Memory B cell (primary cell): ENCODE measurements at regions not wholly inside any gene's neighbourhood (a gene's known extent, or its start where the extent isn't known, plus 50 kb on each side); places are given as distances from the start of the nearest gene placed in this dataset.

Experiments used
- ATAC-seq: fragments of 150-1000 bp; cut with Tn5 transposase; 2 replicates; pipeline ENCODE4 v1.10.0; 2021; ENCODE audit warnings: low read depth, mild to moderate bottlenecking, moderate library complexity
- DNase-seq, 2 donors: peaks; one replicate each; pipeline ENCODE4 v3.0.0; 2022; ENCODE audit warnings: low spot score in 2 of 2
- H3K27ac Mint-ChIP-seq: one replicate; pipeline ENCODE4 v1.8.0; 2022; ENCODE audit warnings: mild to moderate bottlenecking, moderate library complexity, mixed read lengths
- H3K27me3 Mint-ChIP-seq: one replicate; pipeline ENCODE4 v1.8.0; 2022; ENCODE audit warnings: mixed read lengths
- H3K36me3 Mint-ChIP-seq: one replicate; pipeline ENCODE4 v1.8.0; 2022; ENCODE audit warnings: mild to moderate bottlenecking, mixed read lengths
- H3K4me1 Mint-ChIP-seq: one replicate; pipeline ENCODE4 v1.8.0; 2022; ENCODE audit warnings: mixed read lengths
- H3K4me3 Mint-ChIP-seq: one replicate; pipeline ENCODE4 v1.8.0; 2022; ENCODE audit warnings: mild to moderate bottlenecking, moderate library complexity, mixed read lengths
- H3K9me3 Mint-ChIP-seq: one replicate; pipeline ENCODE4 v1.8.0; 2022; ENCODE audit warnings: mixed read lengths

DNA sequence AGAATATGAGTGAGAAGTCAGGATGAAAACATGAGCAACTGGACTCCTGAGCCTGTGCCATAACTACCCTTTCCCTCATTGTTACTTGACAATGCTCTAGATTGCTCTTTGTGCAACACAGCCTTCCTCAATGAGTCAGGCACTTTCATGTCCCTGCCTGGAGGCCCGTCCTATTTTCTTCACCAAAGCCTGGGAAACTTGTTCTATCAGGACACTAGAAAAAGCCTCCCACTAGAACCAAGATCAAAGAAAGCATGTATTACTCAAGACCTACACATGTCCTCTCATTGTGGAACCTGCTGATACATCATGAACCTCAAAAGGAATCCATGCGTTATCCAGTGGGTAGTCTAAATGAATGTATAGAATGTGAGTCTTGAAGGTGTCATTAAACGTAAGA, 624.5 kb downstream of the TOX3 start:
- Mint-ChIP-seq H3K9me3 (no peaks in the 10 kb centered on the region), H3K4me1 (no peaks in the 10 kb centered on the region), H3K27me3 (no peaks in the 10 kb centered on the region), H3K27ac (no peak overlapping the region), H3K36me3 (no peaks in the 10 kb centered on the region), H3K4me3 (no peak overlapping the region)
- no peak for ATAC-seq
- DNase-seq = no peak

GRCh38 chr16:51919736-51920135, 627.2 kb downstream of the TOX3 start:
- no peaks in the 10 kb centered on the region for H3K4me1 Mint-ChIP-seq
- DNase-seq (no peak), ATAC-seq (no peak)
- H3K9me3 Mint-ChIP-seq = no peaks in the 10 kb centered on the region
- H3K27me3 Mint-ChIP-seq = no peaks in the 10 kb centered on the region
- H3K36me3 Mint-ChIP-seq = no peaks in the 10 kb centered on the region
- no peak overlapping the region for H3K4me3 Mint-ChIP-seq
- H3K27ac Mint-ChIP-seq = no peak overlapping the region

GRCh38 chr16:51916814-51917213, 630.1 kb downstream of the TOX3 start:
- Mint-ChIP-seq H3K27me3 (no peaks in the 10 kb centered on the region), H3K27ac (no peak overlapping the region), H3K9me3 (no peaks in the 10 kb centered on the region), H3K4me1 (no peaks in the 10 kb centered on the region), H3K36me3 (no peaks in the 10 kb centered on the region), H3K4me3 (no peak overlapping the region)
- DNase-seq (no peak), ATAC-seq (no peak)

DNA sequence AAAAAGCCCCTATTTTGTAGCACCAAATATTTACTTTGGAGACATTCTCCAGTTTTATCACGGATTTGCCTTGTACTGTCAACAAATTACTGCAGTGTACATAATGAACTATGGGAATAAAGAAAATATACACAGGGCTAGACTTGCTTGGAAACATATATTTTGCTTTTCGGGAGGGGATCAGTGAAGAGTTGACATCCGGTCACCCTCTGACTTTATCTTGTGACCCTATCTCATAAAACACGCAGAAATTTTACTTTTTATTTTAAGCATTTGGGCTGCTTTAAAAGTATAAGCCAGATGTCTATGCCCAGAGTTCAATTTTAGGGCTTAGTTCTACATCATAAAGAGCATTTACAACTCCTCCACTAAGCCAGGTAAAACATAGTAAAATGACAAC, 630.7 kb downstream of the TOX3 start:
- no peak overlapping the region for H3K27ac Mint-ChIP-seq
- H3K4me1 Mint-ChIP-seq = no peaks in the 10 kb centered on the region
- H3K36me3 Mint-ChIP-seq = no peaks in the 10 kb centered on the region
- H3K27me3 Mint-ChIP-seq = no peaks in the 10 kb centered on the region
- H3K4me3 Mint-ChIP-seq = no peak overlapping the region
- DNase-seq = no peak
- ATAC-seq = no peak
- H3K9me3 Mint-ChIP-seq = no peaks in the 10 kb centered on the region

- H3K4me1 Mint-ChIP-seq = no peaks in the 10 kb centered on the region
- H3K27ac Mint-ChIP-seq = no peak overlapping the region
- H3K27me3 Mint-ChIP-seq = no peaks in the 10 kb centered on the region
- H3K36me3 Mint-ChIP-seq = no peaks in the 10 kb centered on the region
- DNase-seq = no peak
- no peak for ATAC-seq
- H3K9me3 Mint-ChIP-seq = peaks cover 8% of the 10 kb centered on the region
- H3K4me3 Mint-ChIP-seq = no peak overlapping the region
These were observed 639.3 kb downstream of the TOX3 start for GRCh38 chr16:51907680-51908079.

- Mint-ChIP-seq H3K27me3 (no peaks in the 10 kb centered on the region), H3K4me1 (no peaks in the 10 kb centered on the region), H3K9me3 (peaks cover 5% of the 10 kb centered on the region), H3K36me3 (no peaks in the 10 kb centered on the region), H3K27ac (no peak overlapping the region), H3K4me3 (no peak overlapping the region)
- ATAC-seq (no peak), DNase-seq (no peak)
These were observed 646.6 kb downstream of the TOX3 start for GRCh38 chr16:51900221-51900780.

GRCh38 chr16:51898872-51899271, 648.1 kb downstream of the TOX3 start:
- ATAC-seq = no peak
- DNase-seq = no peak

GRCh38 chr16:51896013-51896412, 650.9 kb downstream of the TOX3 start:
- peaks cover 8% of the 10 kb centered on the region for H3K9me3 Mint-ChIP-seq
- H3K4me1 Mint-ChIP-seq = no peaks in the 10 kb centered on the region
- no peak for ATAC-seq
- no peak overlapping the region for H3K27ac Mint-ChIP-seq
- no peak overlapping the region for H3K4me3 Mint-ChIP-seq
- H3K36me3 Mint-ChIP-seq = no peaks in the 10 kb centered on the region
- no peaks in the 10 kb centered on the region for H3K27me3 Mint-ChIP-seq
- DNase-seq = no peak

More at GRCh38 chr16:51898872-51899271, 648.1 kb downstream of the TOX3 start:
- H3K27ac Mint-ChIP-seq = no peak overlapping the region
- no peaks in the 10 kb centered on the region for H3K4me1 Mint-ChIP-seq
- H3K36me3 Mint-ChIP-seq = no peaks in the 10 kb centered on the region
- no peak overlapping the region for H3K4me3 Mint-ChIP-seq
- no peaks in the 10 kb centered on the region for H3K27me3 Mint-ChIP-seq
- H3K9me3 Mint-ChIP-seq = peaks cover 7% of the 10 kb centered on the region

- H3K4me1 Mint-ChIP-seq = no peaks in the 10 kb centered on the region
These were observed 654.5 kb downstream of the TOX3 start for GRCh38 chr16:51892293-51893007.

GRCh38 chr16:51888534-51888933, 658.4 kb downstream of the TOX3 start:
- Mint-ChIP-seq H3K4me3 (no peak overlapping the region), H3K4me1 (no peaks in the 10 kb centered on the region), H3K27me3 (no peaks in the 10 kb centered on the region), H3K27ac (no peak overlapping the region), H3K9me3 (peaks cover 4% of the 10 kb centered on the region), H3K36me3 (no peaks in the 10 kb centered on the region)
- ATAC-seq = no peak
- no peak for DNase-seq

More at GRCh38 chr16:51892293-51893007, 654.5 kb downstream of the TOX3 start:
- Mint-ChIP-seq H3K27me3 (no peaks in the 10 kb centered on the region), H3K36me3 (no peaks in the 10 kb centered on the region), H3K9me3 (peaks cover 6% of the 10 kb centered on the region), H3K27ac (no peak overlapping the region), H3K4me3 (no peak overlapping the region)
- DNase-seq = no peak
- ATAC-seq = no peak

- DNase-seq (no peak), ATAC-seq (no peak)
- H3K4me3 Mint-ChIP-seq = no peak overlapping the region
- no peaks in the 10 kb centered on the region for H3K4me1 Mint-ChIP-seq
- H3K9me3 Mint-ChIP-seq = no peaks in the 10 kb centered on the region
- no peaks in the 10 kb centered on the region for H3K36me3 Mint-ChIP-seq
- H3K27ac Mint-ChIP-seq = no peak overlapping the region
- no peaks in the 10 kb centered on the region for H3K27me3 Mint-ChIP-seq
These were observed 658.9 kb downstream of the TOX3 start for GRCh38 chr16:51888016-51888415.

- ATAC-seq (no peak), DNase-seq (no peak)
- Mint-ChIP-seq H3K27ac (no peak overlapping the region), H3K4me1 (no peaks in the 10 kb centered on the region), H3K9me3 (no peaks in the 10 kb centered on the region), H3K27me3 (no peaks in the 10 kb centered on the region), H3K36me3 (no peaks in the 10 kb centered on the region), H3K4me3 (no peak overlapping the region)
These were observed 660.5 kb downstream of the TOX3 start for GRCh38 chr16:51886456-51886855.

DNA sequence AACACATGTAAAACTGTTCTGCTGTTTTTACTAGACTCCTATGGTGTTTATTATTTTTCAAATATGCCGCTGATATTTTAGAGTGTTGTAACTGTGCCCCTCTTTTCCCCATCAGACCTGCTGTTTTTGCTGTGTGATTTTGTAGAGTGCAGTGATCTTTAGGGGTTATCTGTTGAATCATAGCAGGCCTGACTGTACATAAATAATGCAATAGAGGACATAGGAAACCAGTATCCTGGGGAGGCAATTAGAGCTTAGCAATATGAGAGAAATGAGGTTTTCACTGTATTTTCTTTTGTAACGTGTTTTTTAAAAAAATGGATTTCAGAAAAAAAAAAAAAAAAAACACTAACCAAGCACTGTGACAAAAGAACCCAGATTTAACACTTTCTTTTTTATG, 662.2 kb downstream of the TOX3 start:
- H3K4me1 Mint-ChIP-seq = no peaks in the 10 kb centered on the region
- H3K4me3 Mint-ChIP-seq = no peak overlapping the region
- no peaks in the 10 kb centered on the region for H3K36me3 Mint-ChIP-seq
- no peaks in the 10 kb centered on the region for H3K27me3 Mint-ChIP-seq
- ATAC-seq (no peak), DNase-seq (no peak)
- no peak overlapping the region for H3K27ac Mint-ChIP-seq
- no peaks in the 10 kb centered on the region for H3K9me3 Mint-ChIP-seq

DNA sequence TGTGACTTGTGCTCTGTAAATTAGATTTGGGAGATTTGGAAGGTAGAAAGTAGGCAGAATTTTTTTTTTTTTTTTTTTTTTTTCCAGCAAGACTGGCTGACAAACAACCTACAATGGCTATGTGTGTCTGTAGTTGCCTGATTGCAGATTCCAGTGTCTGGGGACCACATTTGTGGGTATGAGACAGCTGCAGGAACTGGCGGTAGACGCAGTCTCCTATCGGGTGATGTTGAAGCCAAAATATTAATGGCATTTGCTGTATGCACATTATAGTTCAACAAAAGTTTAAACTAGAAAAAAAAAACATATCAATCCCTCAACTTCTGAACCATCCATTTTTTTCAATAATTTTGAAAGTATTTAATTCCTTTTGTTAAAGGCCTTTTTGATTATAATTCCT, 665.2 kb downstream of the TOX3 start:
- H3K9me3 Mint-ChIP-seq = no peaks in the 10 kb centered on the region
- DNase-seq = no peak
- no peaks in the 10 kb centered on the region for H3K4me1 Mint-ChIP-seq
- no peaks in the 10 kb centered on the region for H3K27me3 Mint-ChIP-seq
- no peak for ATAC-seq
- H3K4me3 Mint-ChIP-seq = no peak overlapping the region
- no peaks in the 10 kb centered on the region for H3K36me3 Mint-ChIP-seq
- H3K27ac Mint-ChIP-seq = no peak overlapping the region

GRCh38 chr16:51880776-51881175, 666.2 kb downstream of the TOX3 start:
- no peaks in the 10 kb centered on the region for H3K36me3 Mint-ChIP-seq
- no peaks in the 10 kb centered on the region for H3K27me3 Mint-ChIP-seq
- H3K9me3 Mint-ChIP-seq = no peaks in the 10 kb centered on the region
- ATAC-seq (no peak), DNase-seq (no peak)
- H3K4me1 Mint-ChIP-seq = no peaks in the 10 kb centered on the region
- H3K4me3 Mint-ChIP-seq = no peak overlapping the region
- no peak overlapping the region for H3K27ac Mint-ChIP-seq
